Adrenal gland (tissue), 9 donors: ENCODE measurements at regions not wholly inside any gene's neighbourhood (a gene's known extent, or its start where the extent isn't known, plus 50 kb on each side); places are given as distances from the start of the nearest gene placed in this dataset.

Source experiments
- DNase-seq, 7 donors: peaks; one replicate each; pipeline ENCODE4 v3.0.0-alpha.2; 2019 to 2020
- H3K27ac ChIP-seq, 5 donors: fragments of 200-600 bp; sonication (generic) in 4 of 5; 1 replicate in 3 of 5; 2 replicates in 2 of 5; pipeline versions ENCODE4 v1.5.1 to v1.8.0; 2016 to 2020; ENCODE audit warnings: mild to moderate bottlenecking in 1 of 5
- H3K27me3 ChIP-seq: fragments of 200-600 bp; 2 replicates; pipeline ENCODE4 v1.8.0; 2021
- H3K36me3 ChIP-seq, 2 donors: fragments of 200-600 bp; replicated peaks in 1 of 2; 1 replicate in 1 of 2; 2 replicates in 1 of 2; pipeline versions ENCODE4 v1.5.1 to v1.8.0; 2018 to 2022
- H3K4me1 ChIP-seq, 2 donors: fragments of 200-600 bp; replicated peaks in 1 of 2; 1 replicate in 1 of 2; 2 replicates in 1 of 2; pipeline versions ENCODE4 v1.5.1 to v1.8.0; 2018 to 2021
- H3K4me3 ChIP-seq, 4 donors: fragments of 200-600 bp; sonication (generic) in 3 of 4; one replicate each; pipeline ENCODE4 v1.5.1; 2016 to 2018
- H3K9me3 ChIP-seq, 3 donors: fragments of 200-600 bp; sonication (generic) in 1 of 3; replicated peaks in 1 of 3; 1 replicate in 2 of 3; 2 replicates in 1 of 3; pipeline versions ENCODE4 v1.5.1 to v1.8.0; 2016 to 2021
- CTCF ChIP-seq, 6 experiments: fragments of 450-650 bp in 4 of 6; fragments of 200-600 bp in 2 of 6; sonication (generic) in 1 of 6; IDR thresholded peaks; 1 replicate in 5 of 6; 2 replicates in 1 of 6; pipeline versions ENCODE4 v1.5.1 to v1.8.0; 2016 to 2021; ENCODE audit warnings: antibody characterized with exemption in 6 of 6, mild to moderate bottlenecking in 2 of 6, moderate library complexity in 1 of 6
- POLR2A ChIP-seq, 2 donors: fragments of 450-650 bp; IDR thresholded peaks; one replicate each; pipeline ENCODE4 v1.6.1; 2017; ENCODE audit warnings: antibody characterized with exemption in 2 of 2, mild to moderate bottlenecking in 2 of 2, moderate library complexity in 1 of 2
- WGBS, 4 donors: extraction: QIAGEN DNeasy Blood & Tissue Kit in 2 of 4; methylation state at CpG; one replicate each; pipeline versions ENCODE4 v1.1.5 to v1.1.7; 2013 to 2017; 5-methylcytosine and 5-hydroxymethylcytosine counted together
- intact Hi-C, 2 donors: fragments of 100-400 bp; cut with DNase I; formaldehyde crosslinking; loops; one replicate each; pipeline versions ENCODE4 v1.14.1 to v1.15.0; 2022 to 2023
- donor health status: healthy with polysubstance abuse.
- donor health status: Bipolar disorder and iron deficiency.
- donor health status: DM: yes; HTN: yes; CAD: no.
- donor health status: DM: no; HTN: no; CAD: no.
- donor health status: DM: no; HTN: no; CAD: no.

DNA sequence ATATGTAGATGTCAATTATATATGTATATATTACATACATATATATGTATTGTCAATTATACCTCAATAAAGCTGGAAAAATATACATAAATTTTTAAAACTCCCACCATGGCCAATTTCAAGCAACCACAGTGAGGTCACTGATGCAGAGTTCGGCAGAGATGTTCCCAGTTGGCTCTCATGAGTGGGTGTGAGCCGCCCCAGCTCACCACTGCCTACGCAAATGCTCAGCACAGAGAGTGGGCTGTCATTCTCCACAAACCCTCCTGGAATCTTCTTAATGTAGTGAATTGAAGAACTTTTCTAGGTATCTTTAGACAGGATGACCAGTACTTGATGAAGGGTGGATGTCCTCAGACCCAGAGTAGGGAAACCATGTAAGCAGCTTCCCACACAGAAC, 96.6 kb upstream of the TMEM45B start:
- Histone ChIP-seq H3K9me3 (no peaks in the 10 kb centered on the region), H3K27ac (no peak overlapping the region), H3K27me3 (no peaks in the 10 kb centered on the region), H3K4me1 (no peaks in the 10 kb centered on the region), H3K4me3 (no peak overlapping the region), H3K36me3 (no peaks in the 10 kb centered on the region)
- TF ChIP-seq POLR2A (IDR thresholded peaks at IDR 0.05) (no peak), CTCF (IDR thresholded peaks at IDR 0.05) (no peak)
- DNase-seq: no peak
- intact Hi-C loops: no loop called here
- 91 to 96% (median 93%) methylated on average over 3 of the region's 3 CpGs for WGBS, 4 donors

GRCh38 chr11:129720156-129720555, 95.5 kb upstream of the TMEM45B start:
- Histone ChIP-seq H3K27ac (no peak overlapping the region), H3K4me3 (no peak overlapping the region), H3K36me3 (no peaks in the 10 kb centered on the region), H3K4me1 (no peaks in the 10 kb centered on the region), H3K9me3 (no peaks in the 10 kb centered on the region), H3K27me3 (no peaks in the 10 kb centered on the region)
- DNase-seq: no peak
- intact Hi-C loops: no loop called here
- no peak for TF ChIP-seq POLR2A (IDR thresholded peaks at IDR 0.05)
- WGBS, 4 donors: 63 to 81% (median 76%) methylated on average over 2 to 4 of the region's 4 CpGs

- no peak overlapping the region for H3K27ac ChIP-seq
- TF ChIP-seq POLR2A (IDR thresholded peaks at IDR 0.05): no peak
- TF ChIP-seq CTCF (IDR thresholded peaks at IDR 0.05): no peak
- H3K9me3 ChIP-seq: no peaks in the 10 kb centered on the region
- intact Hi-C loops: no loop called here
- no peaks in the 10 kb centered on the region for H3K36me3 ChIP-seq
- no peak for DNase-seq
- 81 to 84% (median 83%) methylated on average over 11 of the region's 11 CpGs for WGBS, 4 donors
- H3K4me3 ChIP-seq: no peak overlapping the region
- H3K4me1 ChIP-seq: no peaks in the 10 kb centered on the region
- H3K27me3 ChIP-seq: no peaks in the 10 kb centered on the region
These were observed 94.7 kb upstream of the TMEM45B start for GRCh38 chr11:129720994-129721393.

GRCh38 chr11:129721685-129722084, 94.0 kb upstream of the TMEM45B start:
- DNase-seq: no peak

More at GRCh38 chr11:129721685-129722084, 94.0 kb upstream of the TMEM45B start:
- Histone ChIP-seq H3K4me3 (no peak overlapping the region), H3K4me1 (no peaks in the 10 kb centered on the region), H3K27me3 (no peaks in the 10 kb centered on the region), H3K36me3 (no peaks in the 10 kb centered on the region), H3K9me3 (no peaks in the 10 kb centered on the region), H3K27ac (no peak overlapping the region)
- TF ChIP-seq CTCF (IDR thresholded peaks at IDR 0.05) (no peak), POLR2A (IDR thresholded peaks at IDR 0.05) (no peak)
- intact Hi-C loops: no loop called here
- WGBS, 4 donors: 64 to 79% (median 73%) methylated on average over 13 of the region's 13 CpGs
